ENCODE measurements at regions not wholly inside any gene's neighbourhood (a gene's known extent, or its start where the extent isn't known, plus 50 kb on each side); places are given as distances from the start of the nearest gene placed in this dataset.

GRCh38 chr1:102103646-102104045, 106.9 kb upstream of the OLFM3 start:
- TF ChIP-seq CTCF (IDR thresholded peaks at IDR 0.05; ENCODE audit: low read depth, low read length, poor library complexity, severe bottlenecking) (no peak), EZH2phosphoT487 (IDR thresholded peaks at IDR 0.05; ENCODE audit: borderline replicate concordance, low read length) (no peak)

Data from DOHH2 (cell line).